SH-SY5Y (cell line): ENCODE measurements at regions not wholly inside any gene's neighbourhood (a gene's known extent, or its start where the extent isn't known, plus 50 kb on each side); places are given as distances from the start of the nearest gene placed in this dataset.

Source experiments
- GATA2 ChIP-seq: IDR thresholded peaks from 2 replicates; pipeline ENCODE4 v1.6.1; 2011; ENCODE audit warnings: mild to moderate bottlenecking, low read depth, low read length
- GATA3 ChIP-seq: IDR thresholded peaks from 2 replicates; pipeline ENCODE4 v1.6.1; 2011; ENCODE audit warnings: low read depth, mild to moderate bottlenecking, low read length, moderate library complexity

DNA sequence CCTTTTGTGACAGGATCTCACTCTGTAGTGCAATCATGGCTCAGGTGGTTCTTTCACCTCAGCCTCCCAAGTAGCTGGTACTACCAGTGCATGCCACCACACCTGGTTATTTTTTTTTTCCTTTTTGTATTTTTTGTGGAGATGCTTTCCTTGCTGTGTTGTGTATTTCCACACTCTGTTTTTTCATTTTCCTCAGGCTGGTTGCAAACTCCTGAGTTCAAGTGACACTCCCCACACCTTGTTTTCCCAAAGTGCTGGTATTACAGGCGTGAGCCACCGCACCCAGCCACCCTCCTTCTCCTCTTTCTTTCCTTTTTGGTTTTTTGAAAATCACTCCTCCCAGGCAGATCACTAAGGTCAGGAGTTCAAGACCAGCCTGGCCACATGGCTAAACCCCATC lies 65.0 kb downstream of the MYCN start:
- TF ChIP-seq GATA2 (no peak), GATA3 (no peak)

DNA sequence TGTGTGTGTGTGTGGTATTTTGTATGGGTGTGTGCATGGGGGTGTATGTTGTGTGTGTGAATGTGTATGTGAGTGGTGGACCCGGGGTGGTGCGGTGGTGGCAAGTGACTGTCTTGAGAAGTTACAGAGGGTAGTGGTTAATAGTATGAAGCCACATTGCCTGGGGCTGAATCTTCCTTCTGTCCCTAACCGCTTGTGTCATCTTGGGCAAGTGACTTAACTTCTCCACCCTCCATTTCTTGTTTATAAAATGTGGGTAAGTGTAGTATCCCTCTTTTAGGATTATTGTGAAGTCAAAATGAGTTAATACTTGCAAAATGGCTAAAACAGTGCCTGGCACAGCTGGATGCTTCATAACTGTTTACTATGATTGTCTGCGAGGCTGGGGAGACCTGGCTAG lies 63.5 kb downstream of the MYCN start:
- TF ChIP-seq GATA3, result no peak
- TF ChIP-seq GATA2, result no peak

DNA sequence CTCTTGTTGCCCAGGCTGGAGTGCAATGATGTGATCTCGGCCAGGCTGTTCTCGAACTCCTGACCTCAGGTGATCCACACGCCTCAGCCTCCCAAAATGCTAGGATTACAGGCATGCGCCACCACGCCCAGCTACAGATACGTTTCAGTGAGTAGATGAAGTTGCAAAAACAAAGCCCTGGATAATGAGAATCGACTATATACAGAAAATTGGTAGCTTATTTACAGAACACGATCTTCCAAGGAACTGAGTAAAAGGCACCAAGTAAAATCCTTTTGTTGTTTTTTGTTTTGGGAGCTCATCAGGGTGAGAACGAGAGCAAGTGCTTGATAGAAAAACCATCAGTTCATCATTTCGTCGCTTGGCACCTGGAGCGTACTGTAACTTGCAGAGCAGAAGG lies 62.8 kb downstream of the MYCN start:
- TF ChIP-seq GATA3 (no peak), GATA2 (no peak)

DNA sequence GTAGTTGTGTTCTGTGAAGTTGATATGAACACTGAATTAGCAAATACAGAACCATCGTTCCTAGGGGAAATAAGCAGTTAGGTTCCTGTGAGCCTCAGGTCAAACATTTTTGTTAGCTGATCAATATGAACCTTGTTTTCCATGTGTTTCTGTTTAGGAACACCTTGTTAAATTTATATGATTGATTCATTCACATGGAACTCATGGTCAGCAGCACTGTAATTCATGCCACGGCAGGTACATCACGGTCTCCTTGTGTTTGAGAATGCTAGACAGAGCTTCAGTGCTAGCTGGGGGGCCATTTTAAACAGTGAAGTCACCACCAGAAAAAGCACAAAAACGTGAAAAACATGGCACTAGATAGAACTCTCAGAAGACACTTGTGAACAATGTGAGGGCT lies 62.2 kb downstream of the MYCN start:
- no peak for TF ChIP-seq GATA3
- TF ChIP-seq GATA2, result no peak

DNA sequence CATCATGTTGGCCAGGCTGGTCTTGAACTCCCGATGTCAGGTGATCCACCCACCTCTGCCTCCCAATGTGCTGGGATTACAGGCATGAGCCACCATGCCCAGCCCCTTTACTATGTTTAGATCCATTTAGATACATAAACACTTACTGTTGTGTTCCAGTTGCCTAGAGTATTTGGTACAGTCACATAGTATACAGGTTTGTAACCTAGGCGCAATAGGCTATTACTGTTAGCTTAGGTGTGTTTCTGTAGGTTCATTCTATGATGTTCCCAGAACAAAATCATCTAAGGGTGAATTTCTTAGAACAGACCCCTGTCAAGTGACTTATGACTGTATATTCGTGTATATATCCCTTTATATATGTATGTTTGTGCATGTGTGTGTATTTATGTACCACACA lies 61.8 kb downstream of the MYCN start:
- TF ChIP-seq GATA2 (no peak), GATA3 (no peak)

DNA sequence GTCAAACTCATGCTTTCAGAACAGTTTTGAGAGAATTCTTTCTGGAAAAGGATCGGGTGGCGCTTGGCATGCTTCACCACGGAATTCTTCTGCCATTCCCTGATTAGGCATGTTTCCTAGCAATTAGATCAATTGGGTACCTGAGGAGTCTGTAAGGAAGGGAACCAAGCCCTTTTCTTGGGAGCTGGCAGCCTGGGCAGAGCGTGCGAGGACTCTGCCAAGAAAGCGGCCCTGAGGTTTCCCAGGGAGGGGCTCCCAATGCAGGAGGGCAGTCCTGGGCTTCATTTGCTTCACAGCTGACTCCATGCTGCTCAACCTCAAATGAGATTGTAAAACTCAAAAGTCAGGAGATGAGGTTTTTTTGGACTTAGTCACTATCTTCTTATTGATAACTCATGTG lies 60.3 kb downstream of the MYCN start:
- TF ChIP-seq GATA2 (no peak), GATA3 (no peak)

DNA sequence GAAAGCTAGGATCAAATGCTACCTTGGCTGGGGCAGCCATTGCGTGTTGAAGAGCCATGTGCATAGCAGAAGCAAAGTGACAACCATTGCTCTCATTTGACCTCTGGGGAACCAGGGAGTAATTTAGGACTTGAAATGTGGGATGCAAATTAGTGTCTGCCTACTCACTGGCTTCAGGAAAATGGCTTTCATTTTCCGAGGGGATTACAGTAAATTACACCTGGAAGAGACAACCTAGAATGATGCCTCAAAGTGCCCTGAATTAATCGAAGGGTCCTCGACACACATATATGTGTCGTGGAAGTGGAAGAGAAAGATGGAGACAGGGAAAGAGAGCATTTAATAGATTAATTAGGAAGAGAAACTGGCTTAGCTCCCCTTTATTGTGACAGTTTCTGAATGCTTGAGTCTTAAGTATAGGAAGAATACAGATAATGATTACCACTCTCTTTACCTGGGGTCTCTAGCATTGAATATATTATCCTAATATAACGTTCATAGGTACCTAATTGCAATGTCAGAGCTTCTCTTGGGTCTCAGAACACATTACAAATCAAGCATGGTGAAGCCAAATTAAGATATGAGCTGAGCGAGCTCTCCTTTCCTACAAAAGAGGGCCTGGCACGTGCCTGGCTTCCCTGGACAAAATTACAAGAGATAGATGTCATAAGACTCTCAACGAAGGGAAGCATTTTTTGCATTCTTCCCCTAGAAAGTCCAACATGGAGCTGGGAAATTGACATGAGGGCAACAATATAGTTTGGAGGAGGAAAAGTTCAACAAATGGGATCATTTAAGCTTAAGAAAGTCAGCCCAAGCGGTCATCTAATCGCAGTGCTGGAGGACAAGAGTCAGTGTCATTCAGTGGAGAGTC lies 59.5 kb downstream of the MYCN start:
- TF ChIP-seq GATA3 (no peak), GATA2 (no peak)

DNA sequence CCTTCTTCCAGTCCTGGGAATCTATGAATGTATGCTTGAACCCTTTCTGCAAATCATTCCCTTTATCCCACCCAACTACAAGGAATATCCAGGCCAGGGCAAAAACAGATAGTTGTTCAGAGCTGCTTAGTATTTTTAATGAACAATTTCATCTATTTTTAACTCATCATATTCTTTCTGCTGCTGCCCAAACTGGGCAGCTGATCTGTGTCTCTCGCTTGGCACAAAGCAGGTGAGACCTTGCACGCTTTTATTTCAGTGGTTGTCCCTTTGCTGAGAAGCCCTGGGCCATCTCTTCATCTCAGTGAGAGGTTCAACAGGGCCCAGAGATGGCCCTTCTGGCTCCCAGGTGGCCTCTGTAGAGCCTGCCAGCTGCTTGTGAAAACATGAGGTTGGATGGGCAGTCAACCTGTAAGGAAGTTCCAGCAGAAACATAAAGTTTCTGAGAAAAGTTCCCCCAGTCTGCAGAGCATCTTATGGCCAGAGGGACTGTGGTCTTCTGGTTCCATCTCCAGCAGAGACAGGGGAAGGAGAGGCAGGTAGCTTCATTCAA lies 57.5 kb downstream of the MYCN start:
- TF ChIP-seq GATA3 (no peak), GATA2 (no peak)

DNA sequence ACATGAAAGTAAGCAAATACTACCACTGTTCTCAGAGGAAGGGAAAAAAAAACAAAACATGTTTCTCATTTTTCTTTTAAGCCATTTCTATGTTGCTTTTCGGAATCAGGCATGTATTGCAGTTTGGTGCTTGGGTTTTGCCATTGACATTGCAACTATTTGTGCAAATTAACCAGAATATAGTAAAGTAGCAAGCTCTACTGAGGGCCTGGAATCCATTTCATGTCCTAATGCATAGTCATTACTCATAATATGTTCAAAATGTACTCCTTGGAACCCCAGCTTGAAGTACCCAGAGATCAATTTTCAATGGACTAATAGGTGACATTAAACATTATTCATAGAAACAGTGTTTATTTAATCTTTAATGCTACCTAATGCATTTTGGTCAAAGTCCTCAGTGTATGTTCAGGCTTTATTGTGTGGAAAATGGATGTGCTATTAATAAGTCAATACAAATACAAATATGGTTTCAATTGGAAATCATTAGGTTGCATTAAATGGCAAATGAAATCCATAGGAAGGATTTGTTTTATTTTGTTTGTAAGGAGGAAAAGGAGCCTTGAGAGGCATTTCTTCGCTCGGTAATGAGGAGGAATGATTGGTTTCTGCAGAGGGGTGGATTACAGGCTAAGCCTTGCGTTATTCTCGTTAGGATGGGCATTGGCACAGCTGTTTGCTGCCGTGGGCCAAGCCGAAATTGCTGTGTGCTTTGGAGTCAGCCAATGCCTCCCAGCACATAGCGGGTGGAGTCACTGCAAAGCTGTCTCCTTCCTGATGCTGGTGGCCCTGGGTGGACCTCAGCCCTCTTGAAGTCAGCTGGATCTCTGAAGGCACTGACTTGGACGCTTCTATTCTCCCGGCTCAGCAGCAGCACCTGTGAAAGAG lies 56.4 kb downstream of the MYCN start:
- TF ChIP-seq GATA3 (no peak), GATA2 (no peak)
